Astrocyte (in vitro differentiated cells and primary cell): ENCODE measurements at regions not wholly inside any gene's neighbourhood (a gene's known extent, or its start where the extent isn't known, plus 50 kb on each side); places are given as distances from the start of the nearest gene placed in this dataset.
A peak's percentile ranks its signal among the peaks of the same experiment; 100 is the strongest.

Source experiments
- DNase-seq: peaks from one replicate; pipeline ENCODE4 v3.0.0-alpha.2; 2010; ENCODE audit warnings: low read depth
- FAIRE-seq: peaks from 2 replicates; lab custom pipeline; 2011; peaks lifted over from hg19 to GRCh38; lab: Jason Lieb, UNC
- H2AFZ ChIP-seq: 2 replicates; pipeline ENCODE4 v1.6.0; 2012; ENCODE audit warnings: low read depth, low read length, inconsistent platforms
- H3K27ac ChIP-seq: 2 replicates; pipeline ENCODE4 v1.5.1; 2011; ENCODE audit warnings: low read depth, low read length, inconsistent platforms
- H3K27me3 ChIP-seq: 2 replicates; pipeline ENCODE4 v1.6.0; 2011; ENCODE audit warnings: low read length, inconsistent platforms; ENCODE audit not compliant: insufficient read depth
- H3K36me3 ChIP-seq: 2 replicates; pipeline ENCODE4 v1.5.1; 2011; ENCODE audit warnings: low read length, inconsistent platforms; ENCODE audit not compliant: insufficient read depth
- H3K4me1 ChIP-seq: 2 replicates; pipeline ENCODE4 v1.5.1; 2011; ENCODE audit warnings: low read length, inconsistent platforms; ENCODE audit not compliant: insufficient read depth
- H3K4me2 ChIP-seq: 2 replicates; pipeline ENCODE4 v1.6.0; 2012; ENCODE audit warnings: low read length, inconsistent platforms
- H3K4me3 ChIP-seq: 2 replicates; pipeline ENCODE4 v1.5.1; 2011; ENCODE audit warnings: low read depth, mild to moderate bottlenecking, low read length, inconsistent platforms; ENCODE audit not compliant: insufficient read depth
- H3K79me2 ChIP-seq: 2 replicates; pipeline ENCODE4 v1.6.0; 2012; ENCODE audit warnings: mild to moderate bottlenecking, low read length, inconsistent platforms; ENCODE audit not compliant: insufficient read depth
- H3K9ac ChIP-seq: 2 replicates; pipeline ENCODE4 v1.6.0; 2012; ENCODE audit warnings: mild to moderate bottlenecking, low read length, inconsistent platforms
- H3K9me3 ChIP-seq: 2 replicates; pipeline ENCODE4 v1.5.1; 2012; ENCODE audit warnings: low read depth, mild to moderate bottlenecking, low read length, inconsistent platforms; ENCODE audit not compliant: insufficient read depth
- H4K20me1 ChIP-seq: 2 replicates; pipeline ENCODE4 v1.6.0; 2012; ENCODE audit warnings: low read length, inconsistent platforms; ENCODE audit not compliant: insufficient read depth
- H3K27ac Mint-ChIP-seq: one replicate; pipeline ENCODE4 v1.8.0; 2021; ENCODE audit warnings: mild to moderate bottlenecking, mixed read lengths; ENCODE audit not compliant: unreplicated experiment
- H3K27me3 Mint-ChIP-seq: one replicate; pipeline ENCODE4 v1.8.0; 2021; ENCODE audit warnings: low read depth, mixed read lengths; ENCODE audit not compliant: unreplicated experiment
- H3K36me3 Mint-ChIP-seq: one replicate; pipeline ENCODE4 v1.8.0; 2021; ENCODE audit warnings: low read depth, mixed read lengths; ENCODE audit not compliant: unreplicated experiment
- H3K4me1 Mint-ChIP-seq: one replicate; pipeline ENCODE4 v1.8.0; 2021; ENCODE audit warnings: low read depth, mixed read lengths; ENCODE audit not compliant: unreplicated experiment
- H3K4me3 Mint-ChIP-seq: one replicate; pipeline ENCODE4 v1.8.0; 2021; ENCODE audit warnings: mild to moderate bottlenecking, moderate library complexity, mixed read lengths; ENCODE audit not compliant: unreplicated experiment
- H3K9me3 Mint-ChIP-seq: one replicate; pipeline ENCODE4 v1.8.0; 2021; ENCODE audit warnings: mild to moderate bottlenecking, mixed read lengths; ENCODE audit not compliant: unreplicated experiment
- EZH2 ChIP-seq: IDR thresholded peaks from 2 replicates; pipeline ENCODE4 v1.6.1; 2012; ENCODE audit warnings: mild to moderate bottlenecking, low read length, inconsistent platforms; ENCODE audit not compliant: insufficient read depth
- TF ChIP-seq, protein P1 (sequence below): IDR thresholded peaks from 2 replicates; pipeline ENCODE4 v1.5.1; 2011; ENCODE audit warnings: low read depth, mild to moderate bottlenecking, inconsistent platforms, low read length, moderate library complexity; ENCODE audit not compliant: insufficient read depth

DNA sequence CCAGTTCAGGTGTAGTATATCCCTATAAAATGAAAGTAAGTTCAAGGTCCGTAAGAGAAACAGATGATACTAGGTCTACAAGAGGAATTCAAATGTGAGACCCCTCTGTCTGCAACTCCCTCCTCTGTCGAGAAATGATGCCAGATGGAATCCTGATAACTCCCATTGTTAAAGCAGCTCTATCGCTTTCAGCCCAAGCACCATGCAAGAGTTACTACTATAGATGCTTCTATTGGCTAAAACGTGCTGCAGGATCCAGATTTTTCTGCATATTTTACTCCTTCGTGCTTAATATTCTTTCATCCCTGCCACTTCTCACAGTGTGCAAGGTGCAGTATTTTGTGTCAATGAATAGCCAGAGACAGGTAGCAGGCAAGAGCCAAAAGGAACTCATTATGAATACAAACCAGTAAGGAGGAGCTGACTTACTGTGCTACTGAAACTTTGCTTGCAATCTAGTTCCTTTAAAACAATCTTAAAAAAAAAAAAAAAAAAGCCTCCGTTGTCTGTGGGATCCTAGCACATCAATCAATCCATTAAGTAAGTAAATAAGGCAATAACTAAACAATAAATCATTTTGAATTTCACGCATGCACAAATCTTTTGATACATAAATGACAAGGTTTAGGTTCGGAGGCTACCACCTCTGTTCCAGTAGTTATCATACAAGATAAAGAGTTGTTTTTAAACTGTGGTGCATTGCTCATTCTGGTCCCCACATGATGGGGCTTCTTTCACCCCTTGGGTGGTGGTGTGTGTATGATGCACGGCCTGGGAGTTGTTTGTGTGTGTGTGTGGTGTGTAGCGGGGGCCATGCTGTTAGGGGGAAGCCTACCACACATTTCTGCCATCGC is 151.1 kb upstream of the MPDZ start:
- no peak overlapping the region for H3K27ac ChIP-seq
- no peak for FAIRE-seq
- no peak overlapping the region for H2AFZ ChIP-seq

DNA sequence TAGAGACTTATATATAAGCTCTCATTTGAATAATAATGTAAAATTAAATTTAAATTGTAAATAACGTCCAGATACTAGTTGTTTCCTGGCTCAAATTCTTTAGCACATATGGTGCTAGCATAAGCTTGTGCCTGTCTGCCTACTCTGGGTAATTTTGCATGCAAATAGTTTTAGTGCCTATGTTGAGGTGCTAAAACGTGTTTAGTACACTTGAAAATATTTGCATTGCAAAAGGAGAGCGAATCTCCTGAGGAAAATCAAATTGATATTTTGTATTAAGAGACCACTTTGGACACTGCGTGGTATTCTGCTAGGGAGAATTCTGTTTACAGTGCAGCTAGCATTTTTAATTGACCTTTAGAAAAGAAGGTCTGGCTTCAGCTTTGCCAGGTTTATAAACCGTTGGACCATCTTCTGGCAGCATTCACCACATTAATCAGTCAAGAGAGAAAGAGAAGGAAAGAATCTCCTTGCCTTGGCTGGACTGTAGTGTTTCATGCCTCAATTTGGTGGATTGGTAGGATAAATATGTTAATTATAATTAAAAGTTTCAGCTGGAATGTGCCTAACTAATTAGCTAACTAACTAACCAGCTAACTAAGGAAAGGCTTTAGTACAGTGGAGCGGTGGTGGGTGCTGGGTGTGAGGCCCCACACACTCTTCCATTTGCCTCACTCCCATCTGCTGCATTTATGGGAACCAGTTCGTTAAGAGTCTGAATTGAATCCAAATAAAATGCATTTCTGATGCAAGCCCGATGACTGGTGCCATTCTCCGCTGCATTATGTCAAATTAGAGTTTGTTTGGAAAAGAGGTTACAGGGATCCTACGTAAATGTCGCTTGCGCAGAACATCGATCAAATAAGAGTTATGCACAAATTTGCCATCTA is 150.1 kb upstream of the MPDZ start:
- H3K9me3 ChIP-seq = no peaks in the 10 kb centered on the region
- H3K4me1 ChIP-seq = no peaks in the 10 kb centered on the region
- Mint-ChIP-seq H3K27ac (no peak overlapping the region), H3K4me3 (no peak overlapping the region), H3K36me3 (no peaks in the 10 kb centered on the region), H3K9me3 (no peaks in the 10 kb centered on the region), H3K4me1 (no peaks in the 10 kb centered on the region), H3K27me3 (peaks cover 2% of the 10 kb centered on the region)
- no peaks in the 10 kb centered on the region for H4K20me1 ChIP-seq
- H3K27me3 ChIP-seq = peaks cover 12% of the 10 kb centered on the region
- H3K27ac ChIP-seq = no peak overlapping the region
- FAIRE-seq = no peak
- H3K4me2 ChIP-seq = no peak overlapping the region
- H2AFZ ChIP-seq = no peak overlapping the region
- no peaks in the 10 kb centered on the region for H3K36me3 ChIP-seq
- no peaks in the 10 kb centered on the region for H3K79me2 ChIP-seq
- TF ChIP-seq, protein P1, sequence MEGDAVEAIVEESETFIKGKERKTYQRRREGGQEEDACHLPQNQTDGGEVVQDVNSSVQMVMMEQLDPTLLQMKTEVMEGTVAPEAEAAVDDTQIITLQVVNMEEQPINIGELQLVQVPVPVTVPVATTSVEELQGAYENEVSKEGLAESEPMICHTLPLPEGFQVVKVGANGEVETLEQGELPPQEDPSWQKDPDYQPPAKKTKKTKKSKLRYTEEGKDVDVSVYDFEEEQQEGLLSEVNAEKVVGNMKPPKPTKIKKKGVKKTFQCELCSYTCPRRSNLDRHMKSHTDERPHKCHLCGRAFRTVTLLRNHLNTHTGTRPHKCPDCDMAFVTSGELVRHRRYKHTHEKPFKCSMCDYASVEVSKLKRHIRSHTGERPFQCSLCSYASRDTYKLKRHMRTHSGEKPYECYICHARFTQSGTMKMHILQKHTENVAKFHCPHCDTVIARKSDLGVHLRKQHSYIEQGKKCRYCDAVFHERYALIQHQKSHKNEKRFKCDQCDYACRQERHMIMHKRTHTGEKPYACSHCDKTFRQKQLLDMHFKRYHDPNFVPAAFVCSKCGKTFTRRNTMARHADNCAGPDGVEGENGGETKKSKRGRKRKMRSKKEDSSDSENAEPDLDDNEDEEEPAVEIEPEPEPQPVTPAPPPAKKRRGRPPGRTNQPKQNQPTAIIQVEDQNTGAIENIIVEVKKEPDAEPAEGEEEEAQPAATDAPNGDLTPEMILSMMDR = no peak
- TF ChIP-seq EZH2 = no peak
- no peak overlapping the region for H3K9ac ChIP-seq
- H3K4me3 ChIP-seq = no peak overlapping the region
- DNase-seq = no peak

More for the DNA sequence above, 151.1 kb upstream of the MPDZ start:
- Histone ChIP-seq H3K4me3 (no peak overlapping the region), H4K20me1 (no peaks in the 10 kb centered on the region), H3K4me1 (no peaks in the 10 kb centered on the region), H3K9ac (no peak overlapping the region), H3K36me3 (no peaks in the 10 kb centered on the region), H3K27me3 (peaks cover 12% of the 10 kb centered on the region), H3K4me2 (peak overlapping the region; percentile 23), H3K9me3 (no peaks in the 10 kb centered on the region), H3K79me2 (no peaks in the 10 kb centered on the region)
- Mint-ChIP-seq H3K27me3 (peaks cover 2% of the 10 kb centered on the region), H3K4me1 (no peaks in the 10 kb centered on the region), H3K4me3 (no peak overlapping the region), H3K27ac (no peak overlapping the region), H3K36me3 (no peaks in the 10 kb centered on the region), H3K9me3 (no peaks in the 10 kb centered on the region)
- TF ChIP-seq, protein P1 = no peak
- TF ChIP-seq EZH2 = no peak
- no peak for DNase-seq
